Smooth muscle cell (in vitro differentiated cells): ENCODE measurements at regions not wholly inside any gene's neighbourhood (a gene's known extent, or its start where the extent isn't known, plus 50 kb on each side); places are given as distances from the start of the nearest gene placed in this dataset.
"Not testable (repeated sequence)": the region's sequence is repeated elsewhere in the genome, so short reads cannot be mapped to it uniquely, and the experiment has no call there.

ENCODE experiments used
- DNase-seq: peaks from one replicate; lab custom pipeline; 2025; ENCODE audit not compliant: unreplicated experiment; lab: John Stamatoyannopoulos, UW
- H2AFZ ChIP-seq: fragments of 200-600 bp; sonication (generic); 2 replicates; pipeline ENCODE4 v1.6.0; 2016; ENCODE audit warnings: antibody characterized with exemption, low read depth, mild to moderate bottlenecking
- H3F3A ChIP-seq: fragments of 200-600 bp; sonication (generic); 2 replicates; pipeline ENCODE4 v1.6.0; 2017; ENCODE audit warnings: antibody characterized with exemption, low read depth
- H3K27ac ChIP-seq: fragments of 200-600 bp; sonication (generic); 2 replicates; pipeline ENCODE4 v1.5.1; 2016; ENCODE audit warnings: low read depth, mild to moderate bottlenecking
- H3K27me3 ChIP-seq: fragments of 200-600 bp; sonication (generic); 2 replicates; pipeline ENCODE4 v1.6.1; 2016; ENCODE audit warnings: low read depth, mild to moderate bottlenecking
- H3K36me3 ChIP-seq: fragments of 200-600 bp; sonication (generic); 2 replicates; pipeline ENCODE4 v1.5.1; 2016; ENCODE audit warnings: low read depth
- H3K4me1 ChIP-seq: fragments of 200-600 bp; sonication (generic); 2 replicates; pipeline ENCODE4 v1.5.1; 2016; ENCODE audit warnings: low read depth
- H3K4me2 ChIP-seq: fragments of 200-600 bp; sonication (generic); 2 replicates; pipeline ENCODE4 v1.6.0; 2016; ENCODE audit warnings: mild to moderate bottlenecking
- H3K4me3 ChIP-seq: fragments of 200-600 bp; sonication (generic); 2 replicates; pipeline ENCODE4 v1.5.1; 2016; ENCODE audit warnings: mild to moderate bottlenecking
- H3K79me2 ChIP-seq: fragments of 200-600 bp; sonication (generic); 2 replicates; pipeline ENCODE4 v1.6.0; 2016; ENCODE audit warnings: low read depth, mild to moderate bottlenecking
- H3K9ac ChIP-seq: fragments of 200-600 bp; sonication (generic); 2 replicates; pipeline ENCODE4 v1.6.0; 2016; ENCODE audit warnings: low read depth
- H3K9me3 ChIP-seq: fragments of 200-600 bp; sonication (generic); replicated peaks from 2 replicates; pipeline ENCODE4 v1.5.1; 2016; ENCODE audit warnings: low read depth
- H4K20me1 ChIP-seq: fragments of 200-600 bp; sonication (generic); 2 replicates; pipeline ENCODE4 v1.6.0; 2016; ENCODE audit warnings: low read depth
- CTCF ChIP-seq: fragments of 200-600 bp; sonication (generic); IDR thresholded peaks from 2 replicates; pipeline ENCODE4 v1.5.1; 2017; ENCODE audit warnings: borderline replicate concordance, mild to moderate bottlenecking, antibody characterized with exemption; ENCODE audit not compliant: insufficient read depth, poor library complexity, severe bottlenecking
- WGBS: methylation state at CpG from one replicate; pipeline ENCODE4 v1.1.7; 2016; ENCODE audit warnings: low lambda C conversion rate; 5-methylcytosine and 5-hydroxymethylcytosine counted together

GRCh38 chr1:170804879-170805278 lies 130.5 kb upstream of the MROH9 start:
- no peak overlapping the region for H3K4me3 ChIP-seq
- H3K36me3 ChIP-seq, result no peaks in the 10 kb centered on the region
- H3K4me2 ChIP-seq, result no peak overlapping the region
- H2AFZ ChIP-seq, result no peak overlapping the region
- WGBS, result 93% methylated on average over 4 of the region's 4 CpGs
- no peak overlapping the region for H3K9ac ChIP-seq
- no peaks in the 10 kb centered on the region for H3K4me1 ChIP-seq
- H3F3A ChIP-seq, result no peaks in the 10 kb centered on the region
- no peak for DNase-seq
- H3K79me2 ChIP-seq, result no peaks in the 10 kb centered on the region
- H3K27ac ChIP-seq, result no peak overlapping the region
- no peaks in the 10 kb centered on the region for H4K20me1 ChIP-seq
- no peaks in the 10 kb centered on the region for H3K27me3 ChIP-seq
- H3K9me3 ChIP-seq, result no peaks in the 10 kb centered on the region
- no peak for TF ChIP-seq CTCF

- no peak overlapping the region for H3K27ac ChIP-seq
- no peaks in the 10 kb centered on the region for H3K4me1 ChIP-seq
- whole genome bisulfite sequencing, result 85% methylated on average over 3 of the region's 3 CpGs
- no peak overlapping the region for H3K4me2 ChIP-seq
- no peaks in the 10 kb centered on the region for H3K27me3 ChIP-seq
- H3K9ac ChIP-seq, result no peak overlapping the region
- H2AFZ ChIP-seq, result no peak overlapping the region
- TF ChIP-seq CTCF, result no peak
- no peaks in the 10 kb centered on the region for H3F3A ChIP-seq
- no peaks in the 10 kb centered on the region for H3K79me2 ChIP-seq
- H3K36me3 ChIP-seq, result no peaks in the 10 kb centered on the region
- no peak overlapping the region for H3K4me3 ChIP-seq
- H3K9me3 ChIP-seq, result no peaks in the 10 kb centered on the region
- no peaks in the 10 kb centered on the region for H4K20me1 ChIP-seq
- DNase-seq, result no peak
These were observed 128.4 kb upstream of the MROH9 start for GRCh38 chr1:170806961-170807360.

GRCh38 chr1:170807432-170807831 lies 127.9 kb upstream of the MROH9 start:
- H3K79me2 ChIP-seq, result no peaks in the 10 kb centered on the region
- no peak overlapping the region for H3K4me2 ChIP-seq
- no peaks in the 10 kb centered on the region for H3K9me3 ChIP-seq
- H3F3A ChIP-seq, result no peaks in the 10 kb centered on the region
- H3K4me3 ChIP-seq, result no peak overlapping the region
- H4K20me1 ChIP-seq, result no peaks in the 10 kb centered on the region
- no peaks in the 10 kb centered on the region for H3K36me3 ChIP-seq
- no peak for TF ChIP-seq CTCF
- H2AFZ ChIP-seq, result no peak overlapping the region
- H3K9ac ChIP-seq, result no peak overlapping the region
- no peak overlapping the region for H3K27ac ChIP-seq
- no peak for DNase-seq
- no peaks in the 10 kb centered on the region for H3K27me3 ChIP-seq
- no peaks in the 10 kb centered on the region for H3K4me1 ChIP-seq
- 73% methylated on average over 4 of the region's 4 CpGs for WGBS

- WGBS, result 85% methylated on average over 3 of the region's 3 CpGs
- H3K79me2 ChIP-seq, result no peaks in the 10 kb centered on the region
- no peaks in the 10 kb centered on the region for H3K36me3 ChIP-seq
- H3F3A ChIP-seq, result no peaks in the 10 kb centered on the region
- no peak overlapping the region for H3K9ac ChIP-seq
- H3K4me2 ChIP-seq, result no peak overlapping the region
- no peak overlapping the region for H2AFZ ChIP-seq
- no peak for DNase-seq
- H4K20me1 ChIP-seq, result no peaks in the 10 kb centered on the region
- no peak for TF ChIP-seq CTCF
- H3K9me3 ChIP-seq, result no peaks in the 10 kb centered on the region
- H3K27ac ChIP-seq, result no peak overlapping the region
- H3K4me3 ChIP-seq, result no peak overlapping the region
- no peaks in the 10 kb centered on the region for H3K27me3 ChIP-seq
- no peaks in the 10 kb centered on the region for H3K4me1 ChIP-seq
These were observed 127.0 kb upstream of the MROH9 start for GRCh38 chr1:170808216-170808885.

GRCh38 chr1:170811013-170811412 lies 124.3 kb upstream of the MROH9 start:
- H3K4me3 ChIP-seq, H3K27me3 ChIP-seq, H2AFZ ChIP-seq: not testable (repeated sequence)

More at GRCh38 chr1:170811013-170811412, 124.3 kb upstream of the MROH9 start:
- whole genome bisulfite sequencing, result 80% methylated on average over 7 of the region's 7 CpGs
- not testable (repeated sequence) for DNase-seq, H3K36me3 ChIP-seq, H4K20me1 ChIP-seq, H3K9me3 ChIP-seq, H3K79me2 ChIP-seq, H3F3A ChIP-seq, H3K27ac ChIP-seq, H3K9ac ChIP-seq, H3K4me1 ChIP-seq, H3K4me2 ChIP-seq
